Loucy (cell line): ENCODE measurements at regions not wholly inside any gene's neighbourhood (a gene's known extent, or its start where the extent isn't known, plus 50 kb on each side); places are given as distances from the start of the nearest gene placed in this dataset.

Source experiments
- EZH2phosphoT487 ChIP-seq: fragments of 200-600 bp; IDR thresholded peaks from 2 replicates; pipeline ENCODE4 v1.6.1; 2018; ENCODE audit warnings: antibody characterized with exemption, mild to moderate bottlenecking, moderate library complexity, borderline replicate concordance
- TF ChIP-seq, protein P1 (sequence below): fragments of 200-600 bp; sonication (generic); conservative IDR thresholded peaks from 2 replicates; pipeline ENCODE4 v1.5.1; 2014; ENCODE audit warnings: mild to moderate bottlenecking, antibody characterized with exemption, low read length

DNA sequence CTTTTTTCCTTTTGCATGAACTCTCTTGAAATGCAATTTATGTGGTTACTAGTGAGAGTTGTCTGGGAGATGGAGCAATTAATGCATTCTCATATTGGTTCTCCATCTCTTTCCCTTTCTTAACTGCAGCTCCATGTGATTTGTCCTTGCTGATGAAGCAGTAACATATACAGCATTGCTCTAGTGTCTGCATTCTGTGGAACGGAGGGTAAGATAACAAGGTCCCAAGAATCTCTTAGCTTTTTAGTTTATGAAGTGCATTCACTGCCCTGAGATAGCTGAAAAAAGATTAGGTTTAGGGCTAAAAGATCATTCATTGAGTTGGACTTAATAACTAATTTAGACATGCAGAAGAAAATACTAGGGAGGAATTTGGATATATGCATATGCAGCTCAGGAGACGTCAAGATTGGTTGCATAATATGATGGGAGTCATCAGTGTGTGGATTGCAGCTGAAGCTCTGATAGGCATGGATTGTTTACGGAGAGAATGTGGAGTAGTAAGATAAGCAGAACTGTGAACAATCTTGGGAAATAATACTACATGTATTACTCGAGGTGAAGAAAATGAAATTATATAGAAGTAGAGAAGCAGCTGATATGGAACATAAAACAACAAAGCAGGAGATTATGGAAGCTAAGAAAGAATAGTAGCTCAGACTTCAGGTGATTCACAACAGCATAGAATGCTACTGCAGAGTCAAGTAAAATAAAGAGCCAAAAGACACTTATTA is 404.7 kb downstream of the ARL4A start:
- no peak for TF ChIP-seq EZH2phosphoT487
- TF ChIP-seq, protein P1, sequence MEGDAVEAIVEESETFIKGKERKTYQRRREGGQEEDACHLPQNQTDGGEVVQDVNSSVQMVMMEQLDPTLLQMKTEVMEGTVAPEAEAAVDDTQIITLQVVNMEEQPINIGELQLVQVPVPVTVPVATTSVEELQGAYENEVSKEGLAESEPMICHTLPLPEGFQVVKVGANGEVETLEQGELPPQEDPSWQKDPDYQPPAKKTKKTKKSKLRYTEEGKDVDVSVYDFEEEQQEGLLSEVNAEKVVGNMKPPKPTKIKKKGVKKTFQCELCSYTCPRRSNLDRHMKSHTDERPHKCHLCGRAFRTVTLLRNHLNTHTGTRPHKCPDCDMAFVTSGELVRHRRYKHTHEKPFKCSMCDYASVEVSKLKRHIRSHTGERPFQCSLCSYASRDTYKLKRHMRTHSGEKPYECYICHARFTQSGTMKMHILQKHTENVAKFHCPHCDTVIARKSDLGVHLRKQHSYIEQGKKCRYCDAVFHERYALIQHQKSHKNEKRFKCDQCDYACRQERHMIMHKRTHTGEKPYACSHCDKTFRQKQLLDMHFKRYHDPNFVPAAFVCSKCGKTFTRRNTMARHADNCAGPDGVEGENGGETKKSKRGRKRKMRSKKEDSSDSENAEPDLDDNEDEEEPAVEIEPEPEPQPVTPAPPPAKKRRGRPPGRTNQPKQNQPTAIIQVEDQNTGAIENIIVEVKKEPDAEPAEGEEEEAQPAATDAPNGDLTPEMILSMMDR = no peak
